ENCODE measurements at regions not wholly inside any gene's neighbourhood (a gene's known extent, or its start where the extent isn't known, plus 50 kb on each side); places are given as distances from the start of the nearest gene placed in this dataset.

GRCh38 chr4:187224560-187224959 lies 500.9 kb upstream of the FAT1 start:
- H3K9me3 Mint-ChIP-seq = no peaks in the 10 kb centered on the region
- no peaks in the 10 kb centered on the region for H3K4me1 Mint-ChIP-seq
- H3K36me3 Mint-ChIP-seq (ENCODE audit: insufficient read depth in 1 of 3, low read depth in 3 of 3) = no peaks in the 10 kb centered on the region
- no peaks in the 10 kb centered on the region for H3K27me3 ChIP-seq (ENCODE audit: insufficient read depth, low read length)
- no peak overlapping the region for H3K4me3 Mint-ChIP-seq
- H2BK120ac ChIP-seq (ENCODE audit: low read depth, low read length, poor library complexity, severe bottlenecking) = no peak overlapping the region
- no peak overlapping the region for H3K23ac ChIP-seq (ENCODE audit: insufficient read length, low read depth, low read length)
- no peak overlapping the region for H3K9ac ChIP-seq (ENCODE audit: extremely low read depth, insufficient read length, low read length)
- no peak overlapping the region for H3K56ac ChIP-seq (ENCODE audit: insufficient read length, low read depth, low read length)
- no peaks in the 10 kb centered on the region for H3K4me1 ChIP-seq (ENCODE audit: insufficient read depth, low read length)
- no peak overlapping the region for H4K8ac ChIP-seq (replicated peaks; ENCODE audit: insufficient read length, low read depth, low read length)
- H2AK5ac ChIP-seq (ENCODE audit: insufficient read length, low read length) = no peak overlapping the region
- WGBS (ENCODE audit: extremely low coverage, insufficient read length, low lambda C conversion rate) = no CpG with 5 or more reads among the region's 5 CpGs
- H3K79me2 ChIP-seq (ENCODE audit: insufficient read depth, low read length) = no peaks in the 10 kb centered on the region
- no peak overlapping the region for H4K5ac ChIP-seq (ENCODE audit: insufficient read length, low read depth, low read length)
- H3K4me2 ChIP-seq (ENCODE audit: insufficient read depth, insufficient read length, low read length) = no peak overlapping the region
- H2BK12ac ChIP-seq (ENCODE audit: insufficient read length, low read depth, low read length) = no peak overlapping the region
- no peak for TF ChIP-seq CTCF (conservative IDR thresholded peaks at IDR 0.05)
- no peak overlapping the region for H2AFZ ChIP-seq (ENCODE audit: low read length)
- DNase-seq = no peak
- no peak overlapping the region for H3K27ac Mint-ChIP-seq
- no peak overlapping the region for H4K91ac ChIP-seq (ENCODE audit: insufficient read length, low read depth, low read length)
- no peaks in the 10 kb centered on the region for H3K9me3 ChIP-seq (ENCODE audit: control insufficient read depth, low read depth, low read length)
- H3K18ac ChIP-seq (ENCODE audit: insufficient read length, low read depth, low read length) = no peak overlapping the region
- no peak overlapping the region for H2BK5ac ChIP-seq (ENCODE audit: insufficient read length, low read length)
- H2BK20ac ChIP-seq (ENCODE audit: low read depth, low read length, poor library complexity, severe bottlenecking) = no peak overlapping the region
- H3K79me1 ChIP-seq (ENCODE audit: insufficient read depth, low read depth, low read length, poor library complexity, severe bottlenecking) = no peaks in the 10 kb centered on the region
- H3K14ac ChIP-seq (ENCODE audit: insufficient read depth, low read length) = no peak overlapping the region
- no peaks in the 10 kb centered on the region for H4K20me1 ChIP-seq (ENCODE audit: control insufficient read depth, insufficient read depth, insufficient read length)
- no peaks in the 10 kb centered on the region for H3K23me2 ChIP-seq (ENCODE audit: insufficient read length, low read depth, low read length, poor library complexity, severe bottlenecking)
- H3K27me3 Mint-ChIP-seq (ENCODE audit: low read depth) = no peaks in the 10 kb centered on the region
- H3K4ac ChIP-seq (ENCODE audit: low read depth, low read length) = no peak overlapping the region
- H3T11ph ChIP-seq (ENCODE audit: low read length) = no peak overlapping the region
- H2BK15ac ChIP-seq (ENCODE audit: low read depth, low read length) = no peak overlapping the region
- no peak overlapping the region for H3K27ac ChIP-seq (ENCODE audit: insufficient read length, low read depth, low read length)
